Breast epithelium (tissue), 4 donors: ENCODE measurements at regions not wholly inside any gene's neighbourhood (a gene's known extent, or its start where the extent isn't known, plus 50 kb on each side); places are given as distances from the start of the nearest gene placed in this dataset.

Experiments
- DNase-seq, 2 donors: peaks; one replicate each; pipeline ENCODE4 v3.0.0-alpha.2; 2019; ENCODE audit warnings: low spot score in 2 of 2
- H3K27ac ChIP-seq, 2 donors: fragments of 200-600 bp; sonication (generic) in 1 of 2; one replicate each; pipeline ENCODE4 v1.5.1; 2016 to 2019; ENCODE audit warnings: mild to moderate bottlenecking in 1 of 2
- H3K27me3 ChIP-seq, 2 donors: fragments of 200-600 bp; sonication (generic) in 1 of 2; one replicate each; pipeline versions ENCODE4 v1.5.1 to v1.6.0; 2017 to 2019; ENCODE audit warnings: control low read depth in 1 of 2, mild to moderate bottlenecking in 1 of 2
- H3K36me3 ChIP-seq: fragments of 200-600 bp; one replicate; pipeline ENCODE4 v1.5.1; 2019
- H3K4me1 ChIP-seq, 2 donors: fragments of 200-600 bp; sonication (generic); one replicate each; pipeline ENCODE4 v1.5.1; 2016 to 2019; ENCODE audit warnings: control low read depth in 1 of 2
- H3K4me3 ChIP-seq, 3 donors: fragments of 200-600 bp; sonication (generic); 1 replicate in 2 of 3; 2 replicates in 1 of 3; pipeline ENCODE4 v1.5.1; 2016 to 2019; ENCODE audit warnings: mild to moderate bottlenecking in 3 of 3, moderate library complexity in 2 of 3
- H3K9me3 ChIP-seq, 2 donors: fragments of 200-600 bp; sonication (generic) in 1 of 2; one replicate each; pipeline ENCODE4 v1.5.1; 2016 to 2019; ENCODE audit warnings: control low read depth in 1 of 2
- POLR2A ChIP-seq: fragments of 450-650 bp; IDR thresholded peaks from one replicate; pipeline ENCODE4 v1.6.1; 2016; ENCODE audit warnings: antibody characterized with exemption, mild to moderate bottlenecking, moderate library complexity
- POLR2AphosphoS5 ChIP-seq, 3 donors: sonication (generic); formaldehyde crosslinking; IDR thresholded peaks; one replicate each; pipeline ENCODE4 v1.6.1; 2017; ENCODE audit warnings: antibody characterized with exemption in 3 of 3
- intact Hi-C: fragments of 100-400 bp; cut with DNase I; formaldehyde crosslinking; loops from one replicate; pipeline ENCODE4 v1.15.1; 2023; ENCODE audit warnings: low total_unique reads
- TF ChIP-seq, protein P1 (sequence below), 3 donors: fragments of 450-650 bp; IDR thresholded peaks; one replicate each; pipeline ENCODE4 v1.5.1; 2016 to 2017; ENCODE audit warnings: antibody characterized with exemption in 3 of 3, mild to moderate bottlenecking in 3 of 3, moderate library complexity in 3 of 3

DNA sequence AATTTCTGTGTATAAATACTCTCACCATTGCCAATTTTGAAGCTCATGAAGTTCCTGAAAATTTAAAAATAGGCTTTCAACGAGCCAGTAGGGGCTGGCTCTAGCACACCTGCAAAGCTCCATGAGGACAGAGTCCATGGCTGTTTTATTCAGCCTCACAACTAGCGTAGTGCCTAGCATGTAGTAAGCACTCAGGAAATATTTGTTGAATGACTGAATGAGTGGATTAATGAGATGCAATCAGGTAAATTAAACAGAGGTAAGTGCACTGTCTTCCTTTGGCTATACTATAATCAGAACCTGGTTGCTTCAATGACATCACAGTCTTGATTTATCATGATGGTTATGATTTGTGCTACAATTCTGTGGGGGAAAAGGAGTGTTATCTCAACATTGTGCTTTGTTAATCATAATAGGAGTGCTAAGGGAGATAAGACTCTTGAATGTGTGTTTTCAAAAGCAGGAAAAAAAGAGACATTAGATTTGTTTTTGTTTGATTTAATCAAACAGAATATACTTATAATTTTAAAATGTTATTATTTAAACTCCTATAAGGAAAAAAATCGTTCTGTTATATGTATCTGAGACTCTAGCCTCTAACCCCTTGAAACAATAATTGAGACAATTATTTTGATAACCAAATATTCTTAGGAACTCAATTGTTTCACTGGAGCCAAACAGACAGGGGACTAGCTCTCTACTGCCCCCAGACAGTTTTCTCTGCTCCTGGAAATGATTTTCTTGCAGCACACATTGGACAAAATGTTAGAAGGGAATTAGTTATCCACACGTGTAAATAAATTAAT lies 171.7 kb upstream of the ATP11B start:
- Histone ChIP-seq H3K4me3 (no peak overlapping the region), H3K27me3 (no peaks in the 10 kb centered on the region), H3K4me1 (no peaks in the 10 kb centered on the region), H3K36me3 (no peaks in the 10 kb centered on the region), H3K27ac (no peak overlapping the region), H3K9me3 (no peaks in the 10 kb centered on the region)
- TF ChIP-seq, protein P1, sequence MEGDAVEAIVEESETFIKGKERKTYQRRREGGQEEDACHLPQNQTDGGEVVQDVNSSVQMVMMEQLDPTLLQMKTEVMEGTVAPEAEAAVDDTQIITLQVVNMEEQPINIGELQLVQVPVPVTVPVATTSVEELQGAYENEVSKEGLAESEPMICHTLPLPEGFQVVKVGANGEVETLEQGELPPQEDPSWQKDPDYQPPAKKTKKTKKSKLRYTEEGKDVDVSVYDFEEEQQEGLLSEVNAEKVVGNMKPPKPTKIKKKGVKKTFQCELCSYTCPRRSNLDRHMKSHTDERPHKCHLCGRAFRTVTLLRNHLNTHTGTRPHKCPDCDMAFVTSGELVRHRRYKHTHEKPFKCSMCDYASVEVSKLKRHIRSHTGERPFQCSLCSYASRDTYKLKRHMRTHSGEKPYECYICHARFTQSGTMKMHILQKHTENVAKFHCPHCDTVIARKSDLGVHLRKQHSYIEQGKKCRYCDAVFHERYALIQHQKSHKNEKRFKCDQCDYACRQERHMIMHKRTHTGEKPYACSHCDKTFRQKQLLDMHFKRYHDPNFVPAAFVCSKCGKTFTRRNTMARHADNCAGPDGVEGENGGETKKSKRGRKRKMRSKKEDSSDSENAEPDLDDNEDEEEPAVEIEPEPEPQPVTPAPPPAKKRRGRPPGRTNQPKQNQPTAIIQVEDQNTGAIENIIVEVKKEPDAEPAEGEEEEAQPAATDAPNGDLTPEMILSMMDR (IDR thresholded peaks at IDR 0.05): no peak
- DNase-seq: no peak
- intact Hi-C loops: no loop called here

DNA sequence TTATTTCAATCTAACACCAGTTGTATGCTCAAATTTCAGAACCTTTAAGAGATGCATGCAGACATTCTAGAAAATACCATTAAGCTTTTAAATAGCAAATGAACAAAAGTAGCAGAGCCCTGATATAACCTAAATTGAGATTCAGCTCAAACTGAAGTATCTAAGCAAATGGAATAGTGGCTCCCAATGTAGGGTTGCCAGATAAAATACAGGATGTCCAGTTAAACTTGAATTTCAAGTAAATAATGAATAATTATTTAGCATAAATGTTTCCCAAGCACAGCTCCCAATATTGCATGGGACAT lies 171.1 kb upstream of the ATP11B start:
- Histone ChIP-seq H3K4me1 (no peaks in the 10 kb centered on the region), H3K27ac (no peak overlapping the region), H3K4me3 (no peak overlapping the region), H3K9me3 (no peaks in the 10 kb centered on the region), H3K36me3 (no peaks in the 10 kb centered on the region), H3K27me3 (no peaks in the 10 kb centered on the region)
- intact Hi-C loops: no loop called here
- no peak for TF ChIP-seq POLR2AphosphoS5 (IDR thresholded peaks at IDR 0.05)
- TF ChIP-seq POLR2A: no peak
- TF ChIP-seq, protein P1 (IDR thresholded peaks at IDR 0.05): no peak
- DNase-seq: no peak

GRCh38 chr3:182626484-182627467 lies 166.5 kb upstream of the ATP11B start:
- no peak for DNase-seq
- Histone ChIP-seq H3K4me3 (no peak overlapping the region), H3K4me1 (no peaks in the 10 kb centered on the region), H3K27ac (no peak overlapping the region), H3K9me3 (no peaks in the 10 kb centered on the region), H3K27me3 (no peaks in the 10 kb centered on the region), H3K36me3 (no peaks in the 10 kb centered on the region)
- intact Hi-C loops: no loop called here
- TF ChIP-seq POLR2AphosphoS5 (IDR thresholded peaks at IDR 0.05) (no peak), POLR2A (no peak)
- TF ChIP-seq, protein P1 (IDR thresholded peaks at IDR 0.05): no peak

- intact Hi-C loops: no loop called here
- H3K4me1 ChIP-seq: no peaks in the 10 kb centered on the region
- no peak for DNase-seq
- H3K9me3 ChIP-seq: no peaks in the 10 kb centered on the region
- no peak overlapping the region for H3K27ac ChIP-seq
- no peaks in the 10 kb centered on the region for H3K36me3 ChIP-seq
- H3K4me3 ChIP-seq: no peak overlapping the region
- no peak for TF ChIP-seq POLR2AphosphoS5 (IDR thresholded peaks at IDR 0.05)
- no peak for TF ChIP-seq POLR2A
- TF ChIP-seq, protein P1 (IDR thresholded peaks at IDR 0.05): no peak
- H3K27me3 ChIP-seq: no peaks in the 10 kb centered on the region
These were observed 164.8 kb upstream of the ATP11B start for GRCh38 chr3:182628531-182628930.

- Histone ChIP-seq H3K9me3 (no peaks in the 10 kb centered on the region), H3K36me3 (no peaks in the 10 kb centered on the region), H3K27me3 (no peaks in the 10 kb centered on the region), H3K4me3 (no peak overlapping the region), H3K4me1 (no peaks in the 10 kb centered on the region), H3K27ac (no peak overlapping the region)
- intact Hi-C loops: no loop called here
- no peak for DNase-seq
- TF ChIP-seq POLR2A: no peak
- no peak for TF ChIP-seq POLR2AphosphoS5 (IDR thresholded peaks at IDR 0.05)
These were observed 163.8 kb upstream of the ATP11B start for GRCh38 chr3:182629521-182629920.
